Heart right ventricle (tissue), 16 donors: ENCODE measurements at regions not wholly inside any gene's neighbourhood (a gene's known extent, or its start where the extent isn't known, plus 50 kb on each side); places are given as distances from the start of the nearest gene placed in this dataset.

Experiments
- ATAC-seq, 8 donors: fragments of 200-7000 bp; cut with Tn5 transposase; one replicate each; pipeline ENCODE4 v1.9.1; 2020; ENCODE audit warnings: mild to moderate bottlenecking in 8 of 8, moderate library complexity in 8 of 8, moderate number of reproducible peaks in 1 of 8
- DNase-seq, 2 donors: peaks; one replicate each; pipeline ENCODE4 v3.0.0-alpha.2; 2020
- H3K27ac ChIP-seq, 10 donors: fragments of 200-600 bp; sonication (generic) in 2 of 10; one replicate each; pipeline versions ENCODE4 v1.5.0 to v1.8.0; 2020 to 2022; ENCODE audit warnings: mild to moderate bottlenecking in 3 of 10
- H3K27me3 ChIP-seq, 7 donors: fragments of 200-600 bp; one replicate each; pipeline ENCODE4 v1.8.0; 2021 to 2022; ENCODE audit warnings: mild to moderate bottlenecking in 2 of 7
- H3K36me3 ChIP-seq, 9 donors: fragments of 200-600 bp; sonication (generic) in 1 of 9; one replicate each; pipeline versions ENCODE4 v1.5.0 to v1.8.0; 2020 to 2022; ENCODE audit warnings: mild to moderate bottlenecking in 2 of 9
- H3K4me1 ChIP-seq, 9 donors: fragments of 200-600 bp; sonication (generic) in 1 of 9; one replicate each; pipeline versions ENCODE4 v1.5.0 to v1.8.0; 2020 to 2022; ENCODE audit warnings: mild to moderate bottlenecking in 4 of 9
- H3K4me3 ChIP-seq, 10 donors: fragments of 200-600 bp; sonication (generic) in 2 of 10; one replicate each; pipeline versions ENCODE4 v1.5.0 to v1.8.0; 2020 to 2022; ENCODE audit warnings: mild to moderate bottlenecking in 7 of 10, moderate library complexity in 2 of 10
- H3K9me3 ChIP-seq, 11 donors: fragments of 200-600 bp in 10 of 11; sonication (generic) in 2 of 11; one replicate each; pipeline versions ENCODE4 v1.5.0 to v1.8.0; 2013 to 2022; ENCODE audit warnings: mild to moderate bottlenecking in 2 of 11, control low read depth in 1 of 11, moderate library complexity in 1 of 11
- CTCF ChIP-seq, 9 donors: fragments of 200-600 bp; sonication (generic) in 2 of 9; IDR thresholded peaks; one replicate each; pipeline versions ENCODE4 v1.5.0 to v1.8.0; 2021 to 2022; ENCODE audit warnings: antibody characterized with exemption in 9 of 9, mild to moderate bottlenecking in 5 of 9, moderate library complexity in 1 of 9
- WGBS, 2 donors: extraction: QIAGEN DNeasy Blood & Tissue Kit; methylation state at CpG; one replicate each; pipeline ENCODE4 v1.1.7; 2013; ENCODE audit warnings: inconsistent platforms in 1 of 2; 5-methylcytosine and 5-hydroxymethylcytosine counted together
- intact Hi-C, 10 donors: fragments of 100-400 bp; cut with DNase I; formaldehyde crosslinking; loops; one replicate each; pipeline versions ENCODE4 v1.11.1 to v1.14.2; 2022
- donor health status: Arrhythmogenic right ventricular cardiomyopathy.
- donor health status: ischemic (EF 13 %, LVEDD 7.1; RV severe dilation, severe dysfunction).
- donor health status: healthy with polysubstance abuse.
- donor health status: DM: no; HTN: yes; CAD: no.
- donor health status: DM: no; HTN: no; CAD: no.
- donor health status: ischemic (EF 25% LVEDD 6.9; RV normal size, moderate dysfunction).
- donor health status: ischemic (EF 25% LVEDD 5.7; RV mildly dilated, moderate dysfunction).
- donor health status: healthy.
- donor health status: DM: yes; HTN: yes; CAD: no.
- donor health status: Ischemic cardiomyopathy.
- donor health status: ischemic (EF 35%, LVEDD 5.7; RV mildly dilated, moderate dysfunction).
- donor health status: nonischemic (EF 11% LVEDD 7.7; RV severe dilation, severe dysfunction).
- donor health status: DM: yes; HTN: yes; CAD: no.
- donor health status: PGD.
- donor health status: ischemic (EF 29% LVEDD 5.4; RV normal size, mild dysfunction).
- donor health status: nonischemic (EF 23%, LVEDD 6.1; RV moderate dilation, normal function).

GRCh38 chr2:239579081-239579480 lies 178.3 kb upstream of the HDAC4 start:
- H3K36me3 ChIP-seq, result no peaks in the 10 kb centered on the region
- ATAC-seq (no peak), DNase-seq (no peak)
- no peak for TF ChIP-seq CTCF (IDR thresholded peaks at IDR 0.05)
- H3K9me3 ChIP-seq, result peaks cover 0 to 7% (median 0%) of the 10 kb centered on the region in 11 donors
- WGBS, 2 donors, result 93 to 95% methylated on average over 12 of the region's 12 CpGs
- no peaks in the 10 kb centered on the region for H3K4me1 ChIP-seq
- no peak overlapping the region for H3K4me3 ChIP-seq
- intact Hi-C loops, result no loop called here
- peaks cover 0 to 48% (median 33%) of the 10 kb centered on the region in 7 donors for H3K27me3 ChIP-seq
- no peak overlapping the region for H3K27ac ChIP-seq

GRCh38 chr2:239578381-239578780 lies 177.6 kb upstream of the HDAC4 start:
- peaks cover 0 to 47% (median 30%) of the 10 kb centered on the region in 7 donors for H3K27me3 ChIP-seq
- peaks cover 0 to 7% (median 0%) of the 10 kb centered on the region in 11 donors for H3K9me3 ChIP-seq
- no peak for TF ChIP-seq CTCF (IDR thresholded peaks at IDR 0.05)
- no peaks in the 10 kb centered on the region for H3K36me3 ChIP-seq
- no peak overlapping the region for H3K4me3 ChIP-seq
- intact Hi-C loops, result no loop called here
- no peak for DNase-seq
- H3K27ac ChIP-seq, result no peak overlapping the region
- 78 to 92% methylated on average over 12 of the region's 12 CpGs for WGBS, 2 donors
- no peaks in the 10 kb centered on the region for H3K4me1 ChIP-seq
- no peak for ATAC-seq

GRCh38 chr2:239577935-239578334 lies 177.1 kb upstream of the HDAC4 start:
- Histone ChIP-seq H3K4me1 (no peaks in the 10 kb centered on the region), H3K36me3 (no peaks in the 10 kb centered on the region), H3K4me3 (no peak overlapping the region), H3K9me3 (peaks cover 0 to 7% (median 0%) of the 10 kb centered on the region in 11 donors), H3K27ac (no peak overlapping the region), H3K27me3 (peaks cover 0 to 47% (median 30%) of the 10 kb centered on the region in 7 donors)
- 90 to 91% methylated on average over 12 of the region's 12 CpGs for WGBS, 2 donors
- no peak for TF ChIP-seq CTCF (IDR thresholded peaks at IDR 0.05)
- DNase-seq (no peak), ATAC-seq (no peak)
- intact Hi-C loops, result no loop called here

- H3K27me3 ChIP-seq, result peaks cover 0 to 55% (median 30%) of the 10 kb centered on the region in 7 donors
- H3K4me1 ChIP-seq, result no peaks in the 10 kb centered on the region
- no peak for TF ChIP-seq CTCF (IDR thresholded peaks at IDR 0.05)
- WGBS, 2 donors, result 86 to 87% methylated on average over 17 of the region's 17 CpGs
- no peaks in the 10 kb centered on the region for H3K36me3 ChIP-seq
- no peak overlapping the region for H3K27ac ChIP-seq
- H3K9me3 ChIP-seq, result peaks cover 0 to 7% (median 0%) of the 10 kb centered on the region in 11 donors
- no peak for ATAC-seq
- intact Hi-C loops, result no loop called here
- H3K4me3 ChIP-seq, result no peak overlapping the region
- DNase-seq, result no peak
Observed at GRCh38 chr2:239576784-239577685, 176.2 kb upstream of the HDAC4 start.
